IPS-NIHi11 (cell line): ENCODE measurements at regions not wholly inside any gene's neighbourhood (a gene's known extent, or its start where the extent isn't known, plus 50 kb on each side); places are given as distances from the start of the nearest gene placed in this dataset.
"Not testable (repeated sequence)": the region's sequence is repeated elsewhere in the genome, so short reads cannot be mapped to it uniquely, and the experiment has no call there.

Experiments used
- DNase-seq: peaks from one replicate; pipeline ENCODE4 v3.0.0; 2012; ENCODE audit warnings: mixed read lengths, low spot score

GRCh38 chr6:97347111-97347510 is 64.1 kb upstream of the MMS22L start:
- DNase-seq, result no peak

GRCh38 chr6:97361286-97361685 is 78.3 kb upstream of the MMS22L start:
- DNase-seq, result no peak

GRCh38 chr6:97364327-97364726 is 81.3 kb upstream of the MMS22L start:
- DNase-seq, result no peak

- DNase-seq, result not testable (repeated sequence)
Observed at GRCh38 chr6:97382071-97382470, 99.1 kb upstream of the MMS22L start.

- DNase-seq, result no peak
Observed at GRCh38 chr6:97392735-97393134, 109.7 kb upstream of the MMS22L start.

GRCh38 chr6:97394160-97394748 is 111.2 kb upstream of the MMS22L start:
- DNase-seq, result peak; percentile 72

- DNase-seq, result no peak
Observed at GRCh38 chr6:97396880-97397279, 113.9 kb upstream of the MMS22L start.

- DNase-seq, result no peak
Observed at GRCh38 chr6:97399208-97399607, 116.2 kb upstream of the MMS22L start.

GRCh38 chr6:97401533-97401932 is 118.5 kb upstream of the MMS22L start:
- no peak for DNase-seq

- no peak for DNase-seq
Observed at GRCh38 chr6:97405818-97406409, 122.9 kb upstream of the MMS22L start.

- no peak for DNase-seq
Observed at GRCh38 chr6:97406633-97407032, 123.6 kb upstream of the MMS22L start.

GRCh38 chr6:97411610-97412009 is 128.6 kb upstream of the MMS22L start:
- DNase-seq, result no peak

- DNase-seq, result no peak
Observed at GRCh38 chr6:97412511-97412910, 129.5 kb upstream of the MMS22L start.

- DNase-seq, result no peak
Observed at GRCh38 chr6:97422171-97422570, 139.2 kb upstream of the MMS22L start.

- DNase-seq, result no peak
Observed at GRCh38 chr6:97423190-97423589, 140.2 kb upstream of the MMS22L start.

GRCh38 chr6:97427648-97428047 is 144.6 kb upstream of the MMS22L start:
- no peak for DNase-seq

- peak; percentile 43 for DNase-seq
Observed at GRCh38 chr6:97437087-97437486, 154.1 kb upstream of the MMS22L start.

- no peak for DNase-seq
Observed at GRCh38 chr6:97438011-97438671, 155.1 kb upstream of the MMS22L start.

GRCh38 chr6:97440590-97441176 is 157.7 kb upstream of the MMS22L start:
- peak; percentile 38 for DNase-seq

GRCh38 chr6:97443408-97444080 is 160.5 kb upstream of the MMS22L start:
- DNase-seq, result no peak

- no peak for DNase-seq
Observed at GRCh38 chr6:97445407-97445806, 162.4 kb upstream of the MMS22L start.

- no peak for DNase-seq
Observed at GRCh38 chr6:97449444-97449966, 166.5 kb upstream of the MMS22L start.
